Hypothalamus (tissue), 51 donors: ENCODE measurements at regions not wholly inside any gene's neighbourhood (a gene's known extent, or its start where the extent isn't known, plus 50 kb on each side); places are given as distances from the start of the nearest gene placed in this dataset.

Experiments
- DNase-seq, 51 donors: peaks; one replicate each; lab custom pipeline; 2025; lab: John Stamatoyannopoulos, UW

- no peak for DNase-seq
Measured at GRCh38 chr18:47420130-47420529, 168.7 kb upstream of the SKOR2 start.

- no peak for DNase-seq
Measured at GRCh38 chr18:47418746-47419145, 167.3 kb upstream of the SKOR2 start.

GRCh38 chr18:47417807-47418206 is 166.3 kb upstream of the SKOR2 start:
- DNase-seq, result no peak

- DNase-seq, result no peak
Measured at GRCh38 chr18:47415881-47416280, 164.4 kb upstream of the SKOR2 start.

- no peak for DNase-seq
Measured at GRCh38 chr18:47413327-47413726, 161.9 kb upstream of the SKOR2 start.

GRCh38 chr18:47412924-47413323 is 161.5 kb upstream of the SKOR2 start:
- DNase-seq, result no peak

GRCh38 chr18:47411159-47411558 is 159.7 kb upstream of the SKOR2 start:
- no peak for DNase-seq

- DNase-seq, result no peak
Measured at GRCh38 chr18:47410139-47410538, 158.7 kb upstream of the SKOR2 start.

GRCh38 chr18:47409519-47409918 is 158.1 kb upstream of the SKOR2 start:
- DNase-seq, result no peak

- DNase-seq, result no peak
Measured at GRCh38 chr18:47407736-47408135, 156.3 kb upstream of the SKOR2 start.

GRCh38 chr18:47404845-47405244 is 153.4 kb upstream of the SKOR2 start:
- DNase-seq, result no peak

GRCh38 chr18:47403949-47404348 is 152.5 kb upstream of the SKOR2 start:
- no peak for DNase-seq

- no peak for DNase-seq
Measured at GRCh38 chr18:47403317-47403716, 151.9 kb upstream of the SKOR2 start.

- DNase-seq, result no peak
Measured at GRCh38 chr18:47399475-47399874, 148.0 kb upstream of the SKOR2 start.

GRCh38 chr18:47397671-47398319 is 146.3 kb upstream of the SKOR2 start:
- no peak for DNase-seq

- no peak for DNase-seq
Measured at GRCh38 chr18:47391665-47392064, 140.2 kb upstream of the SKOR2 start.

GRCh38 chr18:47390410-47391024 is 139.1 kb upstream of the SKOR2 start:
- DNase-seq, result no peak

- DNase-seq, result no peak
Measured at GRCh38 chr18:47389210-47389609, 137.8 kb upstream of the SKOR2 start.

GRCh38 chr18:47387864-47388263 is 136.4 kb upstream of the SKOR2 start:
- DNase-seq, result no peak

GRCh38 chr18:47383729-47384128 is 132.3 kb upstream of the SKOR2 start:
- DNase-seq, result no peak

GRCh38 chr18:47381975-47382570 is 130.6 kb upstream of the SKOR2 start:
- no peak for DNase-seq

- no peak for DNase-seq
Measured at GRCh38 chr18:47380153-47380552, 128.7 kb upstream of the SKOR2 start.
